ENCODE measurements at regions not wholly inside any gene's neighbourhood (a gene's known extent, or its start where the extent isn't known, plus 50 kb on each side); places are given as distances from the start of the nearest gene placed in this dataset.

GRCh38 chr1:220378571-220379302 is 106.5 kb upstream of the RAB3GAP2 start:
- DNase-seq (ENCODE audit: low spot score), result no peak
- H3K9me2 ChIP-seq (ENCODE audit: insufficient read depth, low read length), result no peaks in the 10 kb centered on the region
- TF ChIP-seq CTCF (conservative IDR thresholded peaks at IDR 0.05; ENCODE audit: low read length) (no peak), EZH2phosphoT487 (IDR thresholded peaks at IDR 0.05; ENCODE audit: borderline replicate concordance, low read depth, low read length) (no peak)
- H3K27ac ChIP-seq (ENCODE audit: low read depth, low read length, poor library complexity, severe bottlenecking), result no peak overlapping the region
- no peak overlapping the region for H3K4me2 ChIP-seq (ENCODE audit: low read length)
- no peak overlapping the region for H2AFZ ChIP-seq (ENCODE audit: low read length)
- H3K4me1 ChIP-seq (ENCODE audit: insufficient read depth, low read length, poor library complexity, severe bottlenecking), result no peaks in the 10 kb centered on the region
- H4K20me1 ChIP-seq (ENCODE audit: insufficient read depth, low read length), result no peaks in the 10 kb centered on the region
- ChIA-PET POLR2A (interaction anchor here (1.1 to 1.6 kb wide), 2 partner anchors 13 to 40 kb away, joined by 3 to 5 read pairs; no protein-coding TSS in a partner anchor), CTCF (ENCODE audit: unreplicated experiment) (no interaction called here)
- no peaks in the 10 kb centered on the region for H3K79me2 ChIP-seq (ENCODE audit: insufficient read depth, low read depth, low read length)
- BruUV-seq (replicated peaks), result no TSS peak
- H3K36me3 ChIP-seq (ENCODE audit: insufficient read depth, low read length), result no peaks in the 10 kb centered on the region
- intact Hi-C loops (cut with micrococcal nuclease; ENCODE audit: unreplicated experiment), result no loop called here
- H3K4me3 ChIP-seq (ENCODE audit: low read depth, low read length, poor library complexity, severe bottlenecking), result no peak overlapping the region
- no peaks in the 10 kb centered on the region for H3K9me3 ChIP-seq (ENCODE audit: low read length)

GRCh38 chr1:220375715-220376114 is 103.5 kb upstream of the RAB3GAP2 start:
- ChIA-PET CTCF (ENCODE audit: unreplicated experiment) (no interaction called here), POLR2A (no interaction called here)
- Histone ChIP-seq H4K20me1 (ENCODE audit: insufficient read depth, low read length) (no peaks in the 10 kb centered on the region), H3K9me3 (ENCODE audit: low read length) (no peaks in the 10 kb centered on the region), H3K36me3 (ENCODE audit: insufficient read depth, low read length) (no peaks in the 10 kb centered on the region), H3K4me2 (ENCODE audit: low read length) (no peak overlapping the region), H3K27ac (ENCODE audit: low read depth, low read length, poor library complexity, severe bottlenecking) (no peak overlapping the region), H2AFZ (ENCODE audit: low read length) (no peak overlapping the region), H3K9me2 (ENCODE audit: insufficient read depth, low read length) (no peaks in the 10 kb centered on the region), H3K4me3 (ENCODE audit: low read depth, low read length, poor library complexity, severe bottlenecking) (no peak overlapping the region), H3K4me1 (ENCODE audit: insufficient read depth, low read length, poor library complexity, severe bottlenecking) (no peaks in the 10 kb centered on the region), H3K79me2 (ENCODE audit: insufficient read depth, low read depth, low read length) (no peaks in the 10 kb centered on the region)
- intact Hi-C loops (cut with micrococcal nuclease; ENCODE audit: unreplicated experiment), result no loop called here
- no peak for TF ChIP-seq CTCF (conservative IDR thresholded peaks at IDR 0.05; ENCODE audit: low read length)
- no peak for TF ChIP-seq EZH2phosphoT487 (IDR thresholded peaks at IDR 0.05; ENCODE audit: borderline replicate concordance, low read depth, low read length)
- no TSS peak for BruUV-seq (replicated peaks)
- DNase-seq (ENCODE audit: low spot score), result no peak

- no peaks in the 10 kb centered on the region for H3K36me3 ChIP-seq (ENCODE audit: insufficient read depth, low read length)
- POLR2A ChIA-PET, result no interaction called here
- CTCF ChIA-PET (ENCODE audit: unreplicated experiment), result no interaction called here
- H4K20me1 ChIP-seq (ENCODE audit: insufficient read depth, low read length), result no peaks in the 10 kb centered on the region
- no peaks in the 10 kb centered on the region for H3K9me2 ChIP-seq (ENCODE audit: insufficient read depth, low read length)
- DNase-seq (ENCODE audit: low spot score), result no peak
- H3K9me3 ChIP-seq (ENCODE audit: low read length), result no peaks in the 10 kb centered on the region
- H2AFZ ChIP-seq (ENCODE audit: low read length), result no peak overlapping the region
- no peaks in the 10 kb centered on the region for H3K79me2 ChIP-seq (ENCODE audit: insufficient read depth, low read depth, low read length)
- BruUV-seq (replicated peaks), result no TSS peak
- H3K4me3 ChIP-seq (ENCODE audit: low read depth, low read length, poor library complexity, severe bottlenecking), result no peak overlapping the region
- no peaks in the 10 kb centered on the region for H3K4me1 ChIP-seq (ENCODE audit: insufficient read depth, low read length, poor library complexity, severe bottlenecking)
- no peak overlapping the region for H3K4me2 ChIP-seq (ENCODE audit: low read length)
- TF ChIP-seq EZH2phosphoT487 (IDR thresholded peaks at IDR 0.05; ENCODE audit: borderline replicate concordance, low read depth, low read length) (no peak), CTCF (conservative IDR thresholded peaks at IDR 0.05; ENCODE audit: low read length) (no peak)
- intact Hi-C loops (cut with micrococcal nuclease; ENCODE audit: unreplicated experiment), result no loop called here
- H3K27ac ChIP-seq (ENCODE audit: low read depth, low read length, poor library complexity, severe bottlenecking), result no peak overlapping the region
These were observed 102.2 kb upstream of the RAB3GAP2 start for GRCh38 chr1:220374449-220374848.

Data from OCI-LY7 (cell line).